GM23248 (cell line): ENCODE measurements at regions not wholly inside any gene's neighbourhood (a gene's known extent, or its start where the extent isn't known, plus 50 kb on each side); places are given as distances from the start of the nearest gene placed in this dataset.

Source experiments
- EZH2 ChIP-seq: fragments of 200-600 bp; sonication (generic); IDR thresholded peaks from 2 replicates; pipeline ENCODE4 v1.6.1; 2018; ENCODE audit warnings: antibody characterized with exemption, mild to moderate bottlenecking; ENCODE audit not compliant: insufficient read depth, poor library complexity, severe bottlenecking
- EZH2phosphoT487 ChIP-seq: fragments of 200-600 bp; sonication (generic); IDR thresholded peaks from 2 replicates; pipeline ENCODE4 v1.6.1; 2018; ENCODE audit warnings: antibody characterized with exemption, moderate library complexity, mild to moderate bottlenecking, low read depth; ENCODE audit not compliant: insufficient read depth

- TF ChIP-seq EZH2 (no peak), EZH2phosphoT487 (no peak)
These were observed 96.9 kb downstream of the ZPLD1 start for GRCh38 chr3:102531686-102532085.
